ENCODE measurements at regions not wholly inside any gene's neighbourhood (a gene's known extent, or its start where the extent isn't known, plus 50 kb on each side); places are given as distances from the start of the nearest gene placed in this dataset.

DNA sequence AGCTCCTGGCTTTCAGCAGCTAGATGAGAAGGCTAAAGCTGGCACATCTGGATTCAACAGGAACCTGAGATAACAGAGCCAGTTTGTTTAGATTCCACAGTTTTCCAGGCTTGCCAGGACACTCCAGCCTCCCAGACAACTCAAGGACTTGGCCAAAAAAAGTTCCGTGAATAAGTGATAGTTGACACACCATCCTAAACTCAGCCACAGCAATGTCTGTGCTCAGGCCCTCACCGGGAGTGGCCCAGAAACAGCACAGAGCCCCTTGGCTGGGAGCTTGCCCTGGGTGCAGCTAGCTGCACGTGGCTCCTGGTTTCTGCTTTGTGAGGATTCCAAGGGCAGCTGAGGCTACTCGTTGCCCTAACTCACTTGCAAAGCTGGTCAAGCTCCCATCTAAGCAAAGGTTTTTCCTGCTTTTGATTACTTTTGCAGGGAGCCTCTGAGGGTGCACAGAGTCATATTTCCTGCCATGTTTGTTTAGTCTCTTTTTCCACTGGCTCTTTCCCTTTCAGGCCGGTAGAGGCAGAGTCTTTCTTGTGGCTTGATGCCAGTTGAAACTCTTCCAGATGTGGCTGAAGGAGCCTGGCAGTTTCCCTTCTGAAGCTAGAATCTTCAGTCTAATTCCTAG, 118.3 kb upstream of the ECI2 start:
- TF ChIP-seq, protein P1, sequence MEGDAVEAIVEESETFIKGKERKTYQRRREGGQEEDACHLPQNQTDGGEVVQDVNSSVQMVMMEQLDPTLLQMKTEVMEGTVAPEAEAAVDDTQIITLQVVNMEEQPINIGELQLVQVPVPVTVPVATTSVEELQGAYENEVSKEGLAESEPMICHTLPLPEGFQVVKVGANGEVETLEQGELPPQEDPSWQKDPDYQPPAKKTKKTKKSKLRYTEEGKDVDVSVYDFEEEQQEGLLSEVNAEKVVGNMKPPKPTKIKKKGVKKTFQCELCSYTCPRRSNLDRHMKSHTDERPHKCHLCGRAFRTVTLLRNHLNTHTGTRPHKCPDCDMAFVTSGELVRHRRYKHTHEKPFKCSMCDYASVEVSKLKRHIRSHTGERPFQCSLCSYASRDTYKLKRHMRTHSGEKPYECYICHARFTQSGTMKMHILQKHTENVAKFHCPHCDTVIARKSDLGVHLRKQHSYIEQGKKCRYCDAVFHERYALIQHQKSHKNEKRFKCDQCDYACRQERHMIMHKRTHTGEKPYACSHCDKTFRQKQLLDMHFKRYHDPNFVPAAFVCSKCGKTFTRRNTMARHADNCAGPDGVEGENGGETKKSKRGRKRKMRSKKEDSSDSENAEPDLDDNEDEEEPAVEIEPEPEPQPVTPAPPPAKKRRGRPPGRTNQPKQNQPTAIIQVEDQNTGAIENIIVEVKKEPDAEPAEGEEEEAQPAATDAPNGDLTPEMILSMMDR (IDR thresholded peaks at IDR 0.05) = no peak
- no peak for TF ChIP-seq POLR2A (IDR thresholded peaks at IDR 0.05)

Data from lower leg skin (tissue), 3 donors.